ENCODE measurements at regions not wholly inside any gene's neighbourhood (a gene's known extent, or its start where the extent isn't known, plus 50 kb on each side); places are given as distances from the start of the nearest gene placed in this dataset.

DNA sequence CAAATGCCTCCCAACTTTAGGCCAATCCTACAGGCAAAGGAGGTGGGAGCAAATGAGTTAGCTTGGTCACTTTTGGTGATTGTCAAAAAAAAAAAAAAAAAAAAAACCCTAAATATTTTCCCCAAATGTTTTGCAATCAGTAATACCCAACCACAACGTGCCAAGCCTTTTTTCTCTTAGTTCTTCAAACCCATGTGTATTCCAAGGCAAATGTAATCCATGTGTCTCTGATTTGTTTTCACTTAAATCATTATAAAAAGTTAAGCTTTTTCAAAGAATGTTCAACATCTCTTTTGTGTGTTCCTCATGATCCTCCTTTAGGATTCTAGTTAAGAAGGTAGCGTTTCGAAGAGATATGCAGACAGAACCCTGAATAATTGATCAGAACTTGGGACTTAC, 328.4 kb downstream of the PAPSS1 start:
- no peak overlapping the region for H3K4me3 ChIP-seq
- H3K27ac ChIP-seq (replicated peaks in 1 of 4): no peak overlapping the region
- no peaks in the 10 kb centered on the region for H3K27me3 ChIP-seq
- peaks cover 0 to 5% (median 0%) of the 10 kb centered on the region in 4 donors for H3K4me1 ChIP-seq
- no peak for DNase-seq (ENCODE audit: extremely low spot score)
- intact Hi-C loops (cut with DNase I): no loop called here
- H3K9me3 ChIP-seq: no peaks in the 10 kb centered on the region
- TF ChIP-seq EP300 (IDR thresholded peaks at IDR 0.05) (no peak), POLR2A (IDR thresholded peaks at IDR 0.05; ENCODE audit: low read depth) (no peak), POLR2AphosphoS5 (IDR thresholded peaks at IDR 0.05) (no peak)
- TF ChIP-seq, protein P1, sequence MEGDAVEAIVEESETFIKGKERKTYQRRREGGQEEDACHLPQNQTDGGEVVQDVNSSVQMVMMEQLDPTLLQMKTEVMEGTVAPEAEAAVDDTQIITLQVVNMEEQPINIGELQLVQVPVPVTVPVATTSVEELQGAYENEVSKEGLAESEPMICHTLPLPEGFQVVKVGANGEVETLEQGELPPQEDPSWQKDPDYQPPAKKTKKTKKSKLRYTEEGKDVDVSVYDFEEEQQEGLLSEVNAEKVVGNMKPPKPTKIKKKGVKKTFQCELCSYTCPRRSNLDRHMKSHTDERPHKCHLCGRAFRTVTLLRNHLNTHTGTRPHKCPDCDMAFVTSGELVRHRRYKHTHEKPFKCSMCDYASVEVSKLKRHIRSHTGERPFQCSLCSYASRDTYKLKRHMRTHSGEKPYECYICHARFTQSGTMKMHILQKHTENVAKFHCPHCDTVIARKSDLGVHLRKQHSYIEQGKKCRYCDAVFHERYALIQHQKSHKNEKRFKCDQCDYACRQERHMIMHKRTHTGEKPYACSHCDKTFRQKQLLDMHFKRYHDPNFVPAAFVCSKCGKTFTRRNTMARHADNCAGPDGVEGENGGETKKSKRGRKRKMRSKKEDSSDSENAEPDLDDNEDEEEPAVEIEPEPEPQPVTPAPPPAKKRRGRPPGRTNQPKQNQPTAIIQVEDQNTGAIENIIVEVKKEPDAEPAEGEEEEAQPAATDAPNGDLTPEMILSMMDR (IDR thresholded peaks at IDR 0.05): no peak
- H3K36me3 ChIP-seq: no peaks in the 10 kb centered on the region
- 78% methylated on average over 3 of the region's 3 CpGs for WGBS

DNA sequence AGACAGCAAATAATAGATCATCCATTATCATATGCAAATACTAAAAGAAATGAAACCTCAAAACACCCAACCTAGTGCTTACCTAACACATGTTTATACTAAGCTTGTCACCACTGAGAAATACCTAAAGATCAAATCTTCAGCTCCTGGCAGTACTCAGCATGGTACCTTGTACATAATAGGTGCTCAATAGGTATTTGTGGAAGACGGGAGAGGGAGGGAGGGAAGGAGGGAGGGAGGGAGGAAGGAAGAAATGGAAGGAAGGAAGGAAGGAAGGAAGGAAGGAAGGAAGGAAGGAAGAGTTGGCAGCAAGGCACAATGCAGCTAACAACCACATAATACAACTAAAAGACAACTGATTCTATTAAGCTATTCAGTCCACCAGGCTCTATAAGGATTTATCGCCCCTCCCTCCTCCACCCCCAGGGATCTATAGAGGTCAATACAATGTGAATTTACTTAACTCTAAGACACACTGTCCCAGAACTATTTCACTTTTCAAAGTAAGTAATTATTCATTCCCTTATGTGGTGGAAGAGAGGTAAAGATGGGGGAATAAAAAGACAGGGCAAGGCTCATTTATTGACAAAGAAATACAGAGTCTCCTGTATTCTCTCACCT, 328.9 kb downstream of the PAPSS1 start:
- 88% methylated on average over 2 of the region's 2 CpGs for WGBS
- Histone ChIP-seq H3K27ac (replicated peaks in 1 of 4) (no peak overlapping the region), H3K4me3 (no peak overlapping the region), H3K4me1 (peaks cover 0 to 5% (median 0%) of the 10 kb centered on the region in 4 donors), H3K36me3 (no peaks in the 10 kb centered on the region), H3K9me3 (no peaks in the 10 kb centered on the region), H3K27me3 (no peaks in the 10 kb centered on the region)
- no peak for DNase-seq (ENCODE audit: extremely low spot score)
- intact Hi-C loops (cut with DNase I): no loop called here
- TF ChIP-seq POLR2AphosphoS5 (IDR thresholded peaks at IDR 0.05): no peak
- TF ChIP-seq, protein P1 (IDR thresholded peaks at IDR 0.05): no peak
- TF ChIP-seq EP300 (IDR thresholded peaks at IDR 0.05): no peak
- no peak for TF ChIP-seq POLR2A (IDR thresholded peaks at IDR 0.05; ENCODE audit: low read depth)

DNA sequence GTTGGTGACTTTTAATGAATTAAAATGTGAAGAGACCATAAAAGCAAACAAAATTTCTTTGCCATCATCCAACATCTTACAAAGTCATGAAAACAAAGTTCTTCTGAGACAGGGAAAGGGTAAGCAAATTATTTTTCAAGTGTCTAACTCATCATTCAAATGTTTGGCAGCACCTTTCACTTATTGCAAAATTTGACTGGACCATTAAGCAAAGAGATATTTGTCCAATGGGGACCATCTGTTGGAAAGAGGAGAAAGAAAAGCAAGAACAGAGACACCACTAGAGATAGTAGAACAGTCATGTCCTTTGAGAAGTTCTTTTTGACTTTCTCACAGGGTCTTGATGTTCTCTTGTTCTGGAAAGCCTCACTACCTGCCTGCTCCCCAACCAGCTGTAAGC, 330.1 kb downstream of the PAPSS1 start:
- DNase-seq (ENCODE audit: extremely low spot score): no peak
- intact Hi-C loops (cut with DNase I): no loop called here

DNA sequence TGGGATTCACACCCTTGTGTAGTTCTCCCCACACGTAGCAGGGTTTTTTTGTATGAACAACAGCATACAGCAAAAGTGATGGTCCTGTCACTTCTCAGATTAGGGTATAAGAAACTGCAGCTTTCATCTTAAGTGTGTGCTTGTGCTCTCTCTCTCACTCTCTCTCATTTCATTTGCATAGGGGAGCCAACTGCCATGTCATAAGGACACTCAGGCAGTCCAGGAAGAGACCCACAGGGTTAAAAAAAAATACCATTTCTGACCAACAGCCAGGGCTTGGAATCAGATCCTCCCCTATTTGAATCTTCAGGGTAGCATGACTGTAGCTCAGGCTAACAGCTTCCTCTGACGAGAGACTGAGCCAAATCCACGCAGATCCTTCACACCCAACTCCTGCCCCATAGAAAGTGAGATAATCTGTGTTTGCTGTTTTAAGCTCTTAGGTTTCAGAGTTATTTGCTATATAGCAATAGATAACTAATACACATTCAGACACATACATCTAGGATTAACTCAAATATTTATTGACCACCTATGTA, 331.2 kb downstream of the PAPSS1 start:
- no peaks in the 10 kb centered on the region for H3K36me3 ChIP-seq
- no peak for DNase-seq (ENCODE audit: extremely low spot score)
- intact Hi-C loops (cut with DNase I): no loop called here
- H3K27ac ChIP-seq (replicated peaks in 1 of 4): no peak overlapping the region
- no peaks in the 10 kb centered on the region for H3K9me3 ChIP-seq
- H3K27me3 ChIP-seq: no peaks in the 10 kb centered on the region
- TF ChIP-seq EP300 (IDR thresholded peaks at IDR 0.05) (no peak), POLR2A (IDR thresholded peaks at IDR 0.05; ENCODE audit: low read depth) (no peak)
- H3K4me3 ChIP-seq: no peak overlapping the region
- 64% methylated on average over 3 of the region's 3 CpGs for WGBS
- peaks cover 0 to 5% (median 0%) of the 10 kb centered on the region in 4 donors for H3K4me1 ChIP-seq

More for the DNA sequence above, 330.1 kb downstream of the PAPSS1 start:
- no peak overlapping the region for H3K4me3 ChIP-seq
- no peak overlapping the region for H3K27ac ChIP-seq (replicated peaks in 1 of 4)
- H3K4me1 ChIP-seq: peaks cover 0 to 5% (median 0%) of the 10 kb centered on the region in 4 donors
- TF ChIP-seq, protein P1 (IDR thresholded peaks at IDR 0.05): no peak
- TF ChIP-seq POLR2AphosphoS5 (IDR thresholded peaks at IDR 0.05) (no peak), POLR2A (IDR thresholded peaks at IDR 0.05; ENCODE audit: low read depth) (no peak)
- no peaks in the 10 kb centered on the region for H3K9me3 ChIP-seq
- H3K36me3 ChIP-seq: no peaks in the 10 kb centered on the region
- no peaks in the 10 kb centered on the region for H3K27me3 ChIP-seq

DNA sequence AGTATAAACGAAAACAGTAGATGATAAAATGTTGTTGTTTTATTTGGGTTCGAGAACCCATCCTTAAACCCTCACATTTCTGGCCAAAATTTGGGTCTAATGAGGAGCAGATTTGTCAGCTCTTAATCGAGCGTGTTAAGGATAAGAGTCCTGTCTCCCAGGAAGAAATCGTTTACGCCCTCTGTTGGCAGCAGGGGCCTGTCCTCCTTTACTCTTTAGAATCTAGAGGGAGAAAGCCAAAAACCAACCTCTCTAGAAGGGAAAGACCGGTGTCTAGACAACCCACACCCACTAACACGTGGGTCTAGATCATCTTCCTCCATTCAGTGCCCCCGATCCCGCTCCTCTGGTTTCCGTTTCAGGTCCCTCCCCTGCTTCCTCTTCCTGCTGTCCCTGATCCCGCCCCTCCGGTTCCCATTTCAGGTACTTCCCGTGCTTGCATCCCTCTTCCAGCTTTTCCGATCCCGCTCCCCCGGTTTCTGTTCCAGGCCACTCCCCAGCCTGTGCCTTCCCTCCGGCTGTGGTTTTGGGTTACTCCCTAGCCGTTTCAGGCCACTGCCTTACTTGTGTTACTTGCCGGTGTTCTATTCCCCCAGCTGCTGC, 339.1 kb downstream of the PAPSS1 start:
- Histone ChIP-seq H3K36me3 (no peaks in the 10 kb centered on the region), H3K4me1 (no peaks in the 10 kb centered on the region), H3K9me3 (no peaks in the 10 kb centered on the region), H3K27ac (replicated peaks in 1 of 4) (no peak overlapping the region), H3K27me3 (no peaks in the 10 kb centered on the region), H3K4me3 (no peak overlapping the region)
- DNase-seq (ENCODE audit: extremely low spot score): no peak
- TF ChIP-seq EP300 (IDR thresholded peaks at IDR 0.05): no peak
- TF ChIP-seq, protein P1 (IDR thresholded peaks at IDR 0.05): no peak
- TF ChIP-seq POLR2A (IDR thresholded peaks at IDR 0.05; ENCODE audit: low read depth): no peak
- no peak for TF ChIP-seq POLR2AphosphoS5 (IDR thresholded peaks at IDR 0.05)
- intact Hi-C loops (cut with DNase I): no loop called here
- WGBS: 92% methylated on average over 20 of the region's 20 CpGs
